Endodermal cell (in vitro differentiated cells): ENCODE measurements at regions not wholly inside any gene's neighbourhood (a gene's known extent, or its start where the extent isn't known, plus 50 kb on each side); places are given as distances from the start of the nearest gene placed in this dataset.

Experiments
- DNase-seq: peaks from one replicate; pipeline ENCODE4 v3.0.0-alpha.2; 2017
- H3K27ac ChIP-seq: 2 replicates; pipeline ENCODE4 v1.5.1; 2013; ENCODE audit warnings: mild to moderate bottlenecking, low read depth, low read length, moderate library complexity
- H3K27me3 ChIP-seq: 2 replicates; pipeline ENCODE4 v1.6.1; 2013; ENCODE audit warnings: mild to moderate bottlenecking, low read length, moderate library complexity; ENCODE audit not compliant: insufficient read depth, control insufficient read depth, poor library complexity, severe bottlenecking
- H3K36me3 ChIP-seq: 2 replicates; pipeline ENCODE4 v1.7.0; 2013; ENCODE audit warnings: mild to moderate bottlenecking, low read length, moderate library complexity; ENCODE audit not compliant: control insufficient read depth, insufficient read depth
- H3K4me1 ChIP-seq: one replicate; pipeline ENCODE4 v1.7.0; 2013; ENCODE audit warnings: low read length; ENCODE audit not compliant: control insufficient read depth, insufficient read depth
- H3K4me3 ChIP-seq: 2 replicates; pipeline ENCODE4 v1.5.1; 2013; ENCODE audit warnings: mild to moderate bottlenecking, low read length, moderate library complexity
- H3K9ac ChIP-seq: 2 replicates; pipeline ENCODE4 v1.6.1; 2013; ENCODE audit warnings: mild to moderate bottlenecking, low read length, moderate library complexity; ENCODE audit not compliant: poor library complexity, severe bottlenecking; ENCODE audit errors: extremely low read depth
- H3K9me3 ChIP-seq: 2 replicates; pipeline ENCODE4 v1.6.1; 2013; ENCODE audit warnings: mild to moderate bottlenecking, low read length, moderate library complexity; ENCODE audit not compliant: control insufficient read depth
- H3K27ac Mint-ChIP-seq: 2 replicates; pipeline ENCODE4 v1.8.0; 2020; ENCODE audit warnings: mixed read lengths
- H3K27me3 Mint-ChIP-seq: 2 replicates; pipeline ENCODE4 v1.8.0; 2021; ENCODE audit warnings: mild to moderate bottlenecking, mixed read lengths; ENCODE audit not compliant: insufficient read depth
- H3K36me3 Mint-ChIP-seq: 2 replicates; pipeline ENCODE4 v1.8.0; 2020; ENCODE audit warnings: low read depth, mixed read lengths
- H3K4me1 Mint-ChIP-seq: 2 replicates; pipeline ENCODE4 v1.8.0; 2020; ENCODE audit warnings: mixed read lengths
- H3K4me3 Mint-ChIP-seq: 2 replicates; pipeline ENCODE4 v1.8.0; 2020; ENCODE audit warnings: mild to moderate bottlenecking, moderate library complexity, mixed read lengths
- H3K9me3 Mint-ChIP-seq: 2 replicates; pipeline ENCODE4 v1.8.0; 2020; ENCODE audit warnings: mild to moderate bottlenecking, mixed read lengths
- CTCF ChIP-seq: fragments of 200-600 bp; sonication (generic); conservative IDR thresholded peaks from 2 replicates; pipeline ENCODE4 v1.5.0; 2021; ENCODE audit warnings: antibody characterized with exemption, mild to moderate bottlenecking
- WGBS, 2 experiments: methylation state at CpG; one replicate each; pipeline versions ENCODE4 v1.1.5 to v1.1.7; 2013; ENCODE audit warnings: missing lambda C conversion rate in 2 of 2, mixed read lengths in 1 of 2; ENCODE audit not compliant: insufficient coverage in 1 of 2, insufficient read length in 1 of 2; 5-methylcytosine and 5-hydroxymethylcytosine counted together

- Histone ChIP-seq H3K36me3 (no peaks in the 10 kb centered on the region), H3K27ac (no peak overlapping the region), H3K4me3 (no peak overlapping the region), H3K27me3 (no peaks in the 10 kb centered on the region), H3K9me3 (no peaks in the 10 kb centered on the region), H3K4me1 (peaks cover 5% of the 10 kb centered on the region), H3K9ac (no peak overlapping the region)
- Mint-ChIP-seq H3K27ac (no peak overlapping the region), H3K4me1 (peaks cover 6% of the 10 kb centered on the region), H3K9me3 (no peaks in the 10 kb centered on the region), H3K36me3 (no peaks in the 10 kb centered on the region), H3K4me3 (no peak overlapping the region), H3K27me3 (no peaks in the 10 kb centered on the region)
- no peak for TF ChIP-seq CTCF
- DNase-seq, result no peak
- WGBS, 2 experiments, result 83 to 94% methylated on average over 1 of the region's 1 CpG
Measured at GRCh38 chr7:93830141-93830925, 60.2 kb downstream of the TFPI2 start.

GRCh38 chr7:93828260-93828659 is 62.3 kb downstream of the TFPI2 start:
- peaks cover 5% of the 10 kb centered on the region for H3K4me1 ChIP-seq
- 91 to 100% methylated on average over 2 to 4 of the region's 5 CpGs for WGBS, 2 experiments
- no peaks in the 10 kb centered on the region for H3K9me3 ChIP-seq
- no peaks in the 10 kb centered on the region for H3K36me3 ChIP-seq
- H3K9ac ChIP-seq, result no peak overlapping the region
- H3K27me3 Mint-ChIP-seq, result no peaks in the 10 kb centered on the region
- H3K4me3 ChIP-seq, result no peak overlapping the region
- H3K27ac Mint-ChIP-seq, result no peak overlapping the region
- DNase-seq, result no peak
- no peaks in the 10 kb centered on the region for H3K27me3 ChIP-seq
- H3K4me1 Mint-ChIP-seq, result peaks cover 9% of the 10 kb centered on the region
- no peak overlapping the region for H3K27ac ChIP-seq
- H3K4me3 Mint-ChIP-seq, result no peak overlapping the region
- no peak for TF ChIP-seq CTCF
- no peaks in the 10 kb centered on the region for H3K9me3 Mint-ChIP-seq
- no peaks in the 10 kb centered on the region for H3K36me3 Mint-ChIP-seq

- Histone ChIP-seq H3K9me3 (no peaks in the 10 kb centered on the region), H3K4me1 (peaks cover 12% of the 10 kb centered on the region), H3K9ac (no peak overlapping the region), H3K27me3 (no peaks in the 10 kb centered on the region), H3K27ac (no peak overlapping the region), H3K4me3 (no peak overlapping the region), H3K36me3 (no peaks in the 10 kb centered on the region)
- Mint-ChIP-seq H3K4me3 (no peak overlapping the region), H3K27ac (no peak overlapping the region), H3K9me3 (no peaks in the 10 kb centered on the region), H3K4me1 (peaks cover 20% of the 10 kb centered on the region), H3K27me3 (no peaks in the 10 kb centered on the region), H3K36me3 (no peaks in the 10 kb centered on the region)
- no peak for TF ChIP-seq CTCF
- 67 to 88% methylated on average over 1 of the region's 1 CpG for WGBS, 2 experiments
- no peak for DNase-seq
Measured at GRCh38 chr7:93823621-93824020, 66.9 kb downstream of the TFPI2 start.
